ENCODE measurements at regions not wholly inside any gene's neighbourhood (a gene's known extent, or its start where the extent isn't known, plus 50 kb on each side); places are given as distances from the start of the nearest gene placed in this dataset.

GRCh38 chr15:47587940-47588802, 129.1 kb upstream of the SEMA6D start:
- TF ChIP-seq SRF (IDR thresholded peaks at IDR 0.05; ENCODE audit: low read depth) (no peak), RAD21 (IDR thresholded peaks at IDR 0.05; ENCODE audit: low read depth) (no peak), CTCF (IDR thresholded peaks at IDR 0.05 in 2 of 3, conservative IDR thresholded peaks at IDR 0.05 in 1 of 3; ENCODE audit: borderline replicate concordance in 1 of 3, insufficient read depth in 1 of 3, low read depth in 2 of 3, low read length in 2 of 3) (no peak), POLR2A (IDR thresholded peaks at IDR 0.05; ENCODE audit: borderline replicate concordance, extremely low read depth, insufficient read depth, insufficient read length) (no peak)

All from HCT116 (cell line).